ENCODE measurements at regions not wholly inside any gene's neighbourhood (a gene's known extent, or its start where the extent isn't known, plus 50 kb on each side); places are given as distances from the start of the nearest gene placed in this dataset.

DNA sequence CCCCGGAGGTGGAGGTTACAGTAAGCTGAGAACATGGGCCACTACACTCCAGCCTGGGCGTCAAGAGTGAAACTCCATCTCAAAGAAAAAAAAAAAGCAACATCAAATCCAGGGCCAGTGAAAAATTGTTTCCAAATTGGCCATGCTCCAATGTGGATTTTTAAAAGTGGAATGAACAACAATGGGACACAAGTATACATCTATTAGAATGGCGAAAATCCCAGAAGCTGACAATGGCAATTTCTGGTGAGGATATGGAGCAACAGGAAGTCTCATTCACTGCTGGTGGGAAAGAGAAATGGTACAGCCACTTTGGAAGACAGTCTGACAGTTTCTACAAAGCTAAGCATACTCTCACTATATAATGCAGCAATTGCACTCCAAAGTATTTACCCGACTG lies 161.4 kb downstream of the UXS1 start:
- TF ChIP-seq EZH2 (IDR thresholded peaks at IDR 0.05; ENCODE audit: low read depth, low read length, severe bottlenecking) = no peak
- no peak for TF ChIP-seq SIN3A (conservative IDR thresholded peaks at IDR 0.05 in 1 of 2, IDR thresholded peaks at IDR 0.05 in 1 of 2; ENCODE audit: low read depth in 1 of 2, low read length in 2 of 2)
- no peak for TF ChIP-seq POLR2A (IDR thresholded peaks at IDR 0.05; ENCODE audit: control extremely low read depth in 1 of 2, low read depth in 2 of 2, low read length in 2 of 2)
- TF ChIP-seq GABPA (IDR thresholded peaks at IDR 0.05; ENCODE audit: borderline replicate concordance, insufficient read depth, low read length) = no peak
- TF ChIP-seq KDM4A (IDR thresholded peaks at IDR 0.05; ENCODE audit: low read depth, low read length, severe bottlenecking) = no peak
- TF ChIP-seq EGR1 (IDR thresholded peaks at IDR 0.05; ENCODE audit: borderline replicate concordance, low read depth, low read length) = no peak
- no peak for TF ChIP-seq POU5F1 (IDR thresholded peaks at IDR 0.05; ENCODE audit: low read depth, low read length)
- no peak for TF ChIP-seq ZNF274 (IDR thresholded peaks at IDR 0.05; ENCODE audit: borderline replicate concordance, extremely low read depth, low read length)
- TF ChIP-seq TCF12 (IDR thresholded peaks at IDR 0.05; ENCODE audit: low read depth, low read length) = no peak
- TF ChIP-seq, protein P1, sequence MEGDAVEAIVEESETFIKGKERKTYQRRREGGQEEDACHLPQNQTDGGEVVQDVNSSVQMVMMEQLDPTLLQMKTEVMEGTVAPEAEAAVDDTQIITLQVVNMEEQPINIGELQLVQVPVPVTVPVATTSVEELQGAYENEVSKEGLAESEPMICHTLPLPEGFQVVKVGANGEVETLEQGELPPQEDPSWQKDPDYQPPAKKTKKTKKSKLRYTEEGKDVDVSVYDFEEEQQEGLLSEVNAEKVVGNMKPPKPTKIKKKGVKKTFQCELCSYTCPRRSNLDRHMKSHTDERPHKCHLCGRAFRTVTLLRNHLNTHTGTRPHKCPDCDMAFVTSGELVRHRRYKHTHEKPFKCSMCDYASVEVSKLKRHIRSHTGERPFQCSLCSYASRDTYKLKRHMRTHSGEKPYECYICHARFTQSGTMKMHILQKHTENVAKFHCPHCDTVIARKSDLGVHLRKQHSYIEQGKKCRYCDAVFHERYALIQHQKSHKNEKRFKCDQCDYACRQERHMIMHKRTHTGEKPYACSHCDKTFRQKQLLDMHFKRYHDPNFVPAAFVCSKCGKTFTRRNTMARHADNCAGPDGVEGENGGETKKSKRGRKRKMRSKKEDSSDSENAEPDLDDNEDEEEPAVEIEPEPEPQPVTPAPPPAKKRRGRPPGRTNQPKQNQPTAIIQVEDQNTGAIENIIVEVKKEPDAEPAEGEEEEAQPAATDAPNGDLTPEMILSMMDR (IDR thresholded peaks at IDR 0.05; ENCODE audit: control extremely low read depth in 1 of 3, insufficient read depth in 1 of 3, low read depth in 1 of 3, low read length in 3 of 3) = no peak
- no peak for TF ChIP-seq HDAC2 (IDR thresholded peaks at IDR 0.05; ENCODE audit: borderline replicate concordance in 1 of 2, low read depth in 2 of 2, low read length in 2 of 2)
- no peak for TF ChIP-seq POLR2AphosphoS5 (IDR thresholded peaks at IDR 0.05; ENCODE audit: low read depth, low read length)
- TF ChIP-seq JUN (IDR thresholded peaks at IDR 0.05; ENCODE audit: low read depth, low read length) = no peak

Data from H1 (cell line).